H1 (cell line): ENCODE measurements at regions not wholly inside any gene's neighbourhood (a gene's known extent, or its start where the extent isn't known, plus 50 kb on each side); places are given as distances from the start of the nearest gene placed in this dataset.
"Not testable (repeated sequence)": the region's sequence is repeated elsewhere in the genome, so short reads cannot be mapped to it uniquely, and the experiment has no call there.

ENCODE experiments used
- CTCF ChIA-PET: fragments of 300-600 bp; sonication (Branson Sonifier 250); formaldehyde crosslinking; loops from one replicate; lab custom pipeline; 2021; ENCODE audit not compliant: partially characterized antibody; lab: Charles Lee
- POLR2A ChIA-PET: fragments of 300-600 bp; sonication (Branson Sonifier 250); formaldehyde crosslinking; loops from one replicate; lab custom pipeline; 2021; ENCODE audit warnings: inconsistent platforms; ENCODE audit not compliant: partially characterized antibody; lab: Charles Lee
- DNase-seq, 2 experiments: peaks; one replicate each; pipeline versions ENCODE4 v3.0.0 to v3.0.0-alpha.2; 2010 to 2022; ENCODE audit warnings: low spot score in 2 of 2, low read depth in 1 of 2, mixed read lengths in 1 of 2
- FAIRE-seq: peaks from 2 replicates; lab custom pipeline; 2011; peaks lifted over from hg19 to GRCh38; lab: Jason Lieb, UNC
- H2AFZ ChIP-seq: 2 replicates; pipeline ENCODE4 v1.8.1; 2012; ENCODE audit warnings: low read length, inconsistent platforms
- H2AK5ac ChIP-seq: 2 replicates; pipeline ENCODE4 v1.6.1; 2013; ENCODE audit warnings: low read depth, low read length
- H2BK120ac ChIP-seq: replicated peaks from 2 replicates; pipeline ENCODE3; 2013; ENCODE audit warnings: low read depth, low read length, inconsistent platforms
- H2BK12ac ChIP-seq: 2 replicates; pipeline ENCODE4 v1.6.1; 2013; ENCODE audit warnings: low read depth, low read length
- H2BK15ac ChIP-seq: 2 replicates; pipeline ENCODE4 v1.6.1; 2013; ENCODE audit warnings: low read length
- H2BK20ac ChIP-seq: 2 replicates; pipeline ENCODE4 v1.6.1; 2013; ENCODE audit warnings: low read length
- H2BK5ac ChIP-seq: 2 replicates; pipeline ENCODE4 v1.6.1; 2013; ENCODE audit warnings: low read depth, low read length
- H3K14ac ChIP-seq: 2 replicates; pipeline ENCODE4 v1.6.1; 2013; ENCODE audit warnings: inconsistent platforms; ENCODE audit not compliant: insufficient read length
- H3K18ac ChIP-seq: 2 replicates; pipeline ENCODE4 v1.6.1; 2013; ENCODE audit warnings: low read length; ENCODE audit errors: extremely low read depth
- H3K23ac ChIP-seq: 2 replicates; pipeline ENCODE4 v1.6.1; 2013; ENCODE audit warnings: inconsistent platforms; ENCODE audit not compliant: insufficient read length
- H3K23me2 ChIP-seq: 2 replicates; pipeline ENCODE4 v1.6.1; 2013; ENCODE audit warnings: low read depth, low read length
- H3K27ac ChIP-seq: 2 replicates; pipeline ENCODE4 v1.6.1; 2011; ENCODE audit warnings: low read depth, low read length, inconsistent platforms
- H3K27me3 ChIP-seq, 4 experiments: replicated peaks in 1 of 4; 1 replicate in 1 of 4; 2 replicates in 3 of 4; pipeline versions ENCODE4 v1.6.1 to v1.8.1; 2011 to 2013; ENCODE audit warnings: low read length in 3 of 4, mild to moderate bottlenecking in 3 of 4, inconsistent platforms in 2 of 4, mixed read lengths in 2 of 4, moderate library complexity in 1 of 4; ENCODE audit not compliant: control insufficient read depth in 3 of 4, insufficient read depth in 3 of 4; ENCODE audit errors: extremely low read depth in 1 of 4
- H3K36me3 ChIP-seq, 4 experiments: 2 replicates each; pipeline versions ENCODE4 v1.6.1 to v1.8.1; 2011 to 2013; ENCODE audit warnings: mild to moderate bottlenecking in 4 of 4, low read length in 3 of 4, moderate library complexity in 2 of 4, control low read depth in 1 of 4, inconsistent platforms in 1 of 4; ENCODE audit not compliant: insufficient read depth in 4 of 4, control insufficient read depth in 2 of 4
- H3K4ac ChIP-seq: replicated peaks from 2 replicates; pipeline ENCODE3; 2013; ENCODE audit warnings: low read length, low read depth, mixed read lengths, inconsistent platforms; ENCODE audit not compliant: insufficient read length
- H3K4me1 ChIP-seq, 4 experiments: replicated peaks in 1 of 4; 1 replicate in 1 of 4; 2 replicates in 3 of 4; pipeline versions ENCODE4 v1.6.1 to v1.8.1; 2011 to 2013; ENCODE audit warnings: low read length in 3 of 4, inconsistent platforms in 2 of 4, mixed read lengths in 1 of 4; ENCODE audit not compliant: insufficient read depth in 4 of 4, control insufficient read depth in 3 of 4
- H3K4me2 ChIP-seq, 2 experiments: 2 replicates each; pipeline versions ENCODE4 v1.6.1 to v1.8.1; 2011 to 2013; ENCODE audit warnings: low read depth in 2 of 2, low read length in 2 of 2, control low read depth in 1 of 2, inconsistent platforms in 1 of 2, mild to moderate bottlenecking in 1 of 2; ENCODE audit not compliant: insufficient read depth in 1 of 2
- H3K4me3 ChIP-seq, 4 experiments: fragments of 200-600, 300-600 bp in 1 of 4; sonication (generic), shearing (Covaris generic), sonication (Bioruptor Twin) in 1 of 4; 2 replicates each; pipeline versions ENCODE4 v1.5.1 to v1.8.1; 2011 to 2016; ENCODE audit warnings: low read length in 4 of 4, low read depth in 3 of 4, control low read depth in 2 of 4, inconsistent platforms in 2 of 4, mild to moderate bottlenecking in 2 of 4, mixed read lengths in 1 of 4, moderate library complexity in 1 of 4; ENCODE audit not compliant: insufficient read depth in 2 of 4; ENCODE audit errors: extremely low read depth in 1 of 4
- H3K56ac ChIP-seq: replicated peaks from 2 replicates; pipeline ENCODE3; 2013; ENCODE audit warnings: low read depth, mild to moderate bottlenecking, mixed read lengths, low read length, inconsistent platforms; ENCODE audit not compliant: insufficient read length
- H3K79me1 ChIP-seq: 2 replicates; pipeline ENCODE4 v1.6.1; 2013; ENCODE audit warnings: low read depth, low read length, control low read depth
- H3K79me2 ChIP-seq, 2 experiments: 2 replicates each; pipeline versions ENCODE4 v1.6.1 to v1.8.1; 2012 to 2013; ENCODE audit warnings: low read length in 2 of 2, mild to moderate bottlenecking in 2 of 2, inconsistent platforms in 1 of 2; ENCODE audit not compliant: insufficient read depth in 2 of 2, control insufficient read depth in 1 of 2
- H3K9ac ChIP-seq, 4 experiments: replicated peaks in 1 of 4; 1 replicate in 1 of 4; 2 replicates in 3 of 4; pipeline versions ENCODE4 v1.6.1 to v1.8.1; 2011 to 2013; ENCODE audit warnings: low read depth in 3 of 4, low read length in 3 of 4, control low read depth in 2 of 4, mild to moderate bottlenecking in 2 of 4, moderate library complexity in 2 of 4, inconsistent platforms in 1 of 4; ENCODE audit errors: extremely low read depth in 1 of 4
- H3K9me3 ChIP-seq, 2 experiments: 2 replicates each; pipeline versions ENCODE4 v1.6.1 to v1.8.1; 2012 to 2013; ENCODE audit warnings: mild to moderate bottlenecking in 2 of 2, moderate library complexity in 2 of 2, control low read depth in 1 of 2, inconsistent platforms in 1 of 2, low read depth in 1 of 2, low read length in 1 of 2, mixed read lengths in 1 of 2; ENCODE audit not compliant: insufficient read depth in 2 of 2
- H4K20me1 ChIP-seq, 2 experiments: replicated peaks in 1 of 2; 2 replicates each; pipeline versions ENCODE3 to v1.8.1; 2011 to 2013; ENCODE audit warnings: inconsistent platforms in 2 of 2, low read length in 2 of 2, mild to moderate bottlenecking in 1 of 2; ENCODE audit not compliant: insufficient read depth in 2 of 2, control insufficient read depth in 1 of 2
- H4K5ac ChIP-seq: 2 replicates; pipeline ENCODE4 v1.6.1; 2013; ENCODE audit warnings: low read length, low read depth, mixed read lengths, inconsistent platforms; ENCODE audit not compliant: insufficient read length
- H4K8ac ChIP-seq: 2 replicates; pipeline ENCODE4 v1.8.0; 2013; ENCODE audit warnings: mild to moderate bottlenecking, moderate library complexity, low read length, inconsistent platforms; ENCODE audit not compliant: insufficient read depth; ENCODE audit errors: extremely low read depth
- H4K91ac ChIP-seq: replicated peaks from 2 replicates; pipeline ENCODE3; 2013; ENCODE audit warnings: low read length, mixed read lengths, inconsistent platforms; ENCODE audit not compliant: insufficient read length
- WGBS, 2 experiments: shearing (Covaris generic) in 1 of 2; methylation state at CpG; one replicate each; pipeline versions ENCODE4 v1.1.6 to v1.1.7; 2013 to 2015; ENCODE audit warnings: low lambda C conversion rate in 2 of 2, mixed read lengths in 2 of 2, inconsistent platforms in 1 of 2, low coverage in 1 of 2, missing lambda C conversion rate in 1 of 2; ENCODE audit not compliant: insufficient replicate concordance in 2 of 2, insufficient coverage in 1 of 2, insufficient read length in 1 of 2; ENCODE audit errors: extremely low coverage in 1 of 2, missing lambda C conversion rate in 1 of 2; 5-methylcytosine and 5-hydroxymethylcytosine counted together

DNA sequence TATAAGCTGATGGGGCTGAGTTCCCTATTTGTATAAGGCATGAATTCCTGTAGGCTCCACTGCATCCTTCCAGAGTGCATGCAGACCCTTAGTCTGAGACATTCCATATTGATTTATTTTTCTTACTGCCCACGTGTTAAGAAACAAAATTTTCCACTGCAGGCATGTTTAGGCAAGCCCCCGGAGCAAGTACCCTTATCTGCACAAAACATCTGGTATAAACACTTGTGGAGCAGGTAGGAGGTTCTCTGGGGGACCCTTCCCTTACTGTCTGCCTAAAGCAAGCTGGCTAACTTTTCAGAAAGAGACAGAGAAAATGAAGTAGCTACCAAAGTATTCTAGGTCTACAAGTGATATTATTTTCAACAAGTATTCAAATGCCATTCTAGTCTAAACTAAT lies 571.0 kb upstream of the TPTE start:
- H3K27me3 ChIP-seq, H4K5ac ChIP-seq, H2BK5ac ChIP-seq, H3K23ac ChIP-seq, H3K4me1 ChIP-seq, H2BK15ac ChIP-seq, H3K27ac ChIP-seq, H2BK20ac ChIP-seq, DNase-seq, H2AK5ac ChIP-seq, H3K56ac ChIP-seq, H3K4me3 ChIP-seq, FAIRE-seq, H3K36me3 ChIP-seq, H3K14ac ChIP-seq, H3K18ac ChIP-seq, H2BK12ac ChIP-seq, H4K91ac ChIP-seq, H3K4ac ChIP-seq, POLR2A ChIA-PET, H3K9ac ChIP-seq, CTCF ChIA-PET, H4K8ac ChIP-seq, H2AFZ ChIP-seq, H3K79me2 ChIP-seq, H4K20me1 ChIP-seq, H3K4me2 ChIP-seq, H3K79me1 ChIP-seq, H2BK120ac ChIP-seq, H3K23me2 ChIP-seq: not testable (repeated sequence)
- H3K9me3 ChIP-seq = peaks cover 16 to 25% of the 10 kb centered on the region in 2 experiments; a peak in 3 of 4 replicates
- WGBS, 2 experiments = 26% methylated on average over 2 of the region's 2 CpGs; no CpG with 5 or more reads in 1 of the 2 experiments

DNA sequence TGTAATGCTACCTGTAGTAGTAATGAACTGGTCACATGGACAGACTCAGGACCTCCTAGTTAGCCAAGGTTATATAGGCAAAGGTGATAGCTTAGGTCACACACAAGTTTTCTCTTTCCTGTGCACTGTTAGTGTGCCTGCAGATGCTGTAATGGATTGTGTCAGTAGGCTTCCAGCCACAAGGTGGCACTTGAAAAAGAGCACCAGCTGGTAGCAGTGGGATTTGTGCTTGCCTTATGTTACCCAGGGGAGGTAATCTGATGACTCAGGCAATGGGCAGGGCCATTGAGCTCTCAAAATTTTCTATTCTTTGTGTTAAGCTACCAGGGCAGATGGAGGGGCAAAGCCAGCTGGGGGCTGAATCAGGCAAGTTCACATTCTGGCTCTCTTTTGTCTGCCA lies 562.6 kb upstream of the TPTE start:
- H3K4ac ChIP-seq, H3K18ac ChIP-seq, H3K23ac ChIP-seq, H3K4me2 ChIP-seq, CTCF ChIA-PET, H2BK120ac ChIP-seq, H3K4me1 ChIP-seq, H2AFZ ChIP-seq, H3K9ac ChIP-seq, H3K36me3 ChIP-seq, H3K4me3 ChIP-seq, H3K79me2 ChIP-seq, FAIRE-seq, H2BK15ac ChIP-seq, H2AK5ac ChIP-seq, H2BK5ac ChIP-seq, DNase-seq, H3K79me1 ChIP-seq, H3K27ac ChIP-seq, H4K20me1 ChIP-seq, H4K5ac ChIP-seq, H3K14ac ChIP-seq, H2BK12ac ChIP-seq, H3K56ac ChIP-seq, H3K23me2 ChIP-seq, H4K8ac ChIP-seq, POLR2A ChIA-PET, H3K27me3 ChIP-seq, H2BK20ac ChIP-seq, H4K91ac ChIP-seq: not testable (repeated sequence)
- peaks cover 23 to 24% of the 10 kb centered on the region in 2 experiments for H3K9me3 ChIP-seq
